Neutrophil (primary cell): ENCODE measurements at regions not wholly inside any gene's neighbourhood (a gene's known extent, or its start where the extent isn't known, plus 50 kb on each side); places are given as distances from the start of the nearest gene placed in this dataset.

Experiments
- H3K27ac ChIP-seq: fragments of 200-600 bp; sonication (generic); 2 replicates; pipeline ENCODE4 v1.5.1; 2016; ENCODE audit warnings: mild to moderate bottlenecking, moderate library complexity
- H3K27me3 ChIP-seq: fragments of 200-600 bp; sonication (generic); 2 replicates; pipeline ENCODE4 v1.6.0; 2016; ENCODE audit warnings: mild to moderate bottlenecking
- H3K36me3 ChIP-seq: fragments of 200-600 bp; sonication (generic); 2 replicates; pipeline ENCODE4 v1.5.1; 2017
- H3K4me1 ChIP-seq, 2 experiments: fragments of 200-600 bp in 1 of 2; sonication (generic) in 1 of 2; 1 replicate in 1 of 2; 2 replicates in 1 of 2; pipeline versions ENCODE4 v1.5.1 to v1.6.1; 2013 to 2016; ENCODE audit warnings: low read depth in 1 of 2, low read length in 1 of 2, mild to moderate bottlenecking in 1 of 2, moderate library complexity in 1 of 2; ENCODE audit not compliant: control insufficient read depth in 1 of 2, insufficient read depth in 1 of 2
- H3K4me3 ChIP-seq, 2 experiments: fragments of 200-600 bp in 1 of 2; sonication (generic) in 1 of 2; 1 replicate in 1 of 2; 2 replicates in 1 of 2; pipeline ENCODE4 v1.5.1; 2013 to 2016; ENCODE audit warnings: low read depth in 1 of 2, low read length in 1 of 2, mild to moderate bottlenecking in 1 of 2, moderate library complexity in 1 of 2
- H3K9me3 ChIP-seq: fragments of 200-600 bp; sonication (generic); 2 replicates; pipeline ENCODE4 v1.5.1; 2016
- TF ChIP-seq, protein P1 (sequence below): fragments of 200-600 bp; sonication (generic); IDR thresholded peaks from 2 replicates; pipeline ENCODE4 v1.5.1; 2016; ENCODE audit warnings: antibody characterized with exemption

- TF ChIP-seq, protein P1, sequence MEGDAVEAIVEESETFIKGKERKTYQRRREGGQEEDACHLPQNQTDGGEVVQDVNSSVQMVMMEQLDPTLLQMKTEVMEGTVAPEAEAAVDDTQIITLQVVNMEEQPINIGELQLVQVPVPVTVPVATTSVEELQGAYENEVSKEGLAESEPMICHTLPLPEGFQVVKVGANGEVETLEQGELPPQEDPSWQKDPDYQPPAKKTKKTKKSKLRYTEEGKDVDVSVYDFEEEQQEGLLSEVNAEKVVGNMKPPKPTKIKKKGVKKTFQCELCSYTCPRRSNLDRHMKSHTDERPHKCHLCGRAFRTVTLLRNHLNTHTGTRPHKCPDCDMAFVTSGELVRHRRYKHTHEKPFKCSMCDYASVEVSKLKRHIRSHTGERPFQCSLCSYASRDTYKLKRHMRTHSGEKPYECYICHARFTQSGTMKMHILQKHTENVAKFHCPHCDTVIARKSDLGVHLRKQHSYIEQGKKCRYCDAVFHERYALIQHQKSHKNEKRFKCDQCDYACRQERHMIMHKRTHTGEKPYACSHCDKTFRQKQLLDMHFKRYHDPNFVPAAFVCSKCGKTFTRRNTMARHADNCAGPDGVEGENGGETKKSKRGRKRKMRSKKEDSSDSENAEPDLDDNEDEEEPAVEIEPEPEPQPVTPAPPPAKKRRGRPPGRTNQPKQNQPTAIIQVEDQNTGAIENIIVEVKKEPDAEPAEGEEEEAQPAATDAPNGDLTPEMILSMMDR: no peak
- Histone ChIP-seq H3K27me3 (no peaks in the 10 kb centered on the region), H3K27ac (no peak overlapping the region), H3K4me3 (no peak overlapping the region), H3K9me3 (no peaks in the 10 kb centered on the region), H3K36me3 (no peaks in the 10 kb centered on the region), H3K4me1 (no peaks in the 10 kb centered on the region)
Measured at GRCh38 chr4:24197955-24198354, 308.1 kb upstream of the PPARGC1A start.

DNA sequence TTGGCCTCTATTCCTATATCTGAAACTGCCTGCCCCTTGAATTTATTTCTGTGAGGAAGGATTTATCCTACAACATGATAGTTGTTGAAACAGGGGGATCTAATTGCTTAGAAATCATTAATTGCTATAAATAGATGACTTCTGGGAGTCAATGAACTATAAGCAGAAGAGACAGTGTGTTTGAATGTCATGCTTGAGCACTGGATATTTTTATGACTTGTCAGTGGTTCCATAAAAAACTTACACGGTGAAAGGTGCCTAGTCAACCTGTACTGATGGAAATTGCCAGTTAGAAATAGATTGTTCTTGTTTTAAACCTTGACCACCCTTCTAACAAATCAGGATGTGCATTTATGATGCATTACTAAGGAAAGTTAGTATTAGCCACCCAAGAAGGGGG lies 306.9 kb upstream of the PPARGC1A start:
- Histone ChIP-seq H3K36me3 (no peaks in the 10 kb centered on the region), H3K27me3 (no peaks in the 10 kb centered on the region), H3K27ac (no peak overlapping the region), H3K9me3 (no peaks in the 10 kb centered on the region), H3K4me3 (no peak overlapping the region), H3K4me1 (no peaks in the 10 kb centered on the region)
- TF ChIP-seq, protein P1: no peak

- TF ChIP-seq, protein P1: no peak
- H3K27ac ChIP-seq: no peak overlapping the region
- no peaks in the 10 kb centered on the region for H3K27me3 ChIP-seq
- H3K4me3 ChIP-seq: no peak overlapping the region
- no peaks in the 10 kb centered on the region for H3K9me3 ChIP-seq
- H3K4me1 ChIP-seq: no peaks in the 10 kb centered on the region
- H3K36me3 ChIP-seq: no peaks in the 10 kb centered on the region
Measured at GRCh38 chr4:24195991-24196736, 306.3 kb upstream of the PPARGC1A start.

DNA sequence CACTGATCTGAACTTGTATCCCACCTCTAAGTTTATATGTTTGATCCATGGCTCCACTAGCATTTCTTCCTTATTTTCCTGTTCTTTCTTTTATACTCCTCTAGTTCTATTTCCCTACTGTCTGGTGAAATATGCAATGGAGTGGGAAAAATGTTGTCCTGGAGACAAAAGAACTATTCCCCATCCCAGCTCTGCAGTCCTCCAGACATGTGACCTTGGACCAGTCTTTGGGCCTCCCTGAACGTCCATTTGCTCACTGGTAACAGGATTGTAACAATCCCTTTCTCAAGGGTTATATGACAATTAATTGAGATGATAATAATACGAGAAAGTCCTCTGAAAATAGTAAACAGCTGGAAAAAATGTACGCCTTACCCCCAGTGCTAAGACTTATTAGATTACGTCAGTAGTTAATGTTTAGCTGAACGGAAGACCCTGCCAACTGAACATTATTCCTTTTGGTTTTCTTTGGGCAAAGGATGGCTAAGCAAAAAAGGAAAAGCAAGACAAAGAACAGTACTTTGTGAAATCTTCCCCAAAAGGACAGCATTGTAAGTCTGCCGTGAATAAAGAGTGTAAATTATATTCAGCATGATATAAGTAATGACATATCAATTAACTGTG lies 302.3 kb upstream of the PPARGC1A start:
- TF ChIP-seq, protein P1: no peak
- no peaks in the 10 kb centered on the region for H3K36me3 ChIP-seq
- no peaks in the 10 kb centered on the region for H3K4me1 ChIP-seq
- H3K27ac ChIP-seq: no peak overlapping the region
- no peaks in the 10 kb centered on the region for H3K27me3 ChIP-seq
- H3K4me3 ChIP-seq: no peak overlapping the region
- no peaks in the 10 kb centered on the region for H3K9me3 ChIP-seq

DNA sequence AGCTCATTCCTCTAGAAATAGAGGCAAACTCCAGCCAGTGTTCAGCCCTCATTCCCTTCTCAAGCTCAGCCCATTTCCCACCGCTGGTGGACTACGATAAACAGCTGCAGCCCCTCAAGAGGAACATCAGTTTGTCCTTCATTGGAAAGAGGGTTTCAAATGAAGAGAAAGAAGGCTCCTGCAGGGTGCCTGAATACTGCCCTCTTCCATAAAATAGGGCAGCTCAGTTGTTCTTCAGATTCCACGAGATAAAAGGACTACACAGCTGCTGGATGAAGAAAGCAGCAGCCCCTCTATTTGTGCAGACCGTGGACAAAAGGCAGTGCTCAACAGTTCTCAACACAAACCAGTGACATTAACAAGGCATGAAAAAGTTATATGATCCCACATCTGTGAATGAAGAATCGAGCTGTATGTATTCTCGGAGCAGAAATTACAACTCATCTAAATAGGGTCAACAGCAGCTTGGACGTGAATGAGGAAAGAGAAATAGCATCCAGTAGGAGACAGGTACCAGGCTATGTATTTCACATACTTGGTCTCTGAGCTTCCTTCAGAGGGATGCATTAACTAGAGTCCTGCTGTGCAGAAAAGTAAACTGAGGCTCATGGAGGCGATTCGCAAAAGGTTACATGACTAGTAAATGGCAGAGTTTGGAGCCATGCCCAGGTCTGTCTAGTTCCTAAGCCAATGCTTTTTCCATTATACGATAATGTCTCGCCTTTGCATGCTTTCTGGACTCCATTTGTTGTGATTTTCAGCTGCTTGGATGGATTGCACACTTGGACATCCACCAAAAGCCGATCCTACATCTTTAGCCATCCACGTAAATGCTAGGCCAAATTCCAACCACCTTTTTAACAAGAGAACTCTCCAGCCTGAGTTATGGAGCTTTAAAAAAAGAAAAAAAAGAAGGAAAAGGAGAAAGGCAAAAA lies 301.2 kb upstream of the PPARGC1A start:
- no peaks in the 10 kb centered on the region for H3K27me3 ChIP-seq

More for the DNA sequence above, 301.2 kb upstream of the PPARGC1A start:
- Histone ChIP-seq H3K27ac (no peak overlapping the region), H3K9me3 (no peaks in the 10 kb centered on the region), H3K4me3 (no peak overlapping the region), H3K4me1 (no peaks in the 10 kb centered on the region), H3K36me3 (no peaks in the 10 kb centered on the region)
- TF ChIP-seq, protein P1: no peak
